A172 (cell line): ENCODE measurements at regions not wholly inside any gene's neighbourhood (a gene's known extent, or its start where the extent isn't known, plus 50 kb on each side); places are given as distances from the start of the nearest gene placed in this dataset.
"Not testable (repeated sequence)": the region's sequence is repeated elsewhere in the genome, so short reads cannot be mapped to it uniquely, and the experiment has no call there.

Experiments
- DNase-seq: peaks from one replicate; pipeline ENCODE4 v3.0.0-alpha.2; 2015; ENCODE audit warnings: low spot score

DNA sequence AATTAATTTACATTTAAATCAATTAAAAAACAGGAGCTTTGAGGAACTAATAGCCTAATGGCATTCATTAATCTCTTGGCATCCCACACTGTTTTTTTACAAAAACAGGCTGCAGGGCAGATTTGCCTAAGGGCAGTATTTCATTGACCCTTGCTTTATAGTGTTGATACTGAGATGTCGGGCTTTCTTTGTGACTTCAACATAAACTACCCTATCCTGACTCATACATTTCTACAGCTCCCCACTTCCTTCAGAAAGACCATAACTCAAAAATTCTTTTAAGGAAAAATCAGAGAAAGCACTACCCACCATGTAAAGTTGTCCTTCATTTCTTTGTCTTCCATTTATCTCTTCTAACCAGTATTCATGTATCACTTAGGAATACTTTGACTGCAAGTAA, 92.2 kb upstream of the NT5E start:
- no peak for DNase-seq

DNA sequence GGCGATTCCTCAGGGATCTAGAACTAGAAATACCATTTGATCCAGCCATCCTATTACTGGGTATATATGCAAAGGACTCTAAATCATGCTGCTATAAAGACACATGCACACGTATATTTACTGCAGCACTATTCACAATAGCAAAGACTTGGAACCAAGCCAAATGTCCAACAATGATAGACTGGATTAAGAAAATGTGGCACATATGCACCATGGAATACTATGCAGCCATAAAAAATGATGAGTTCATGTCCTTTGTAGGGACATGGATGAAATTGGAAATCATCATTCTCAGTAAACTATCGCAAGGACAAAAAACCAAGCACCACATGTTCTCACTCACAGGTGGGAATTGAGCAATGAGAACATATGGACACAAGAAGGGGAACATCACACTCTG, 93.1 kb upstream of the NT5E start:
- DNase-seq: not testable (repeated sequence)

DNA sequence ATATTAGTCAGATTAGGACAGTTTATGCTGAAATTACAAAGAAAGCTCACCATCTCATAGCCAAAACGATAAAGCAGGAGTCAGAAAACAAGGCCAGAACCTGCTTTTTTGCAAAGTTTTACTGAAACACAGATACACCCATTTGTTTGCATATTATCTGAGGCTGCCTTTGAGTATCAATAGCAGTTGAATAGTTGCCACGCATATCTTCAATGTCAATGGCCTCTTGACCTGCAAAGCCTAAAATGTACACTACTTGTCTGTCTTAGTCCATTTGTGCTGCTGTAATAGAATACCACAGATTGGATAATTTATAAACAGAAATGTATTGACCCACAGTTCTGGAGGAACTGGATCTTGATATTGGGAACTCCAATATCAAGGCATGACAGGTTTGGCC, 94.1 kb upstream of the NT5E start:
- no peak for DNase-seq

DNA sequence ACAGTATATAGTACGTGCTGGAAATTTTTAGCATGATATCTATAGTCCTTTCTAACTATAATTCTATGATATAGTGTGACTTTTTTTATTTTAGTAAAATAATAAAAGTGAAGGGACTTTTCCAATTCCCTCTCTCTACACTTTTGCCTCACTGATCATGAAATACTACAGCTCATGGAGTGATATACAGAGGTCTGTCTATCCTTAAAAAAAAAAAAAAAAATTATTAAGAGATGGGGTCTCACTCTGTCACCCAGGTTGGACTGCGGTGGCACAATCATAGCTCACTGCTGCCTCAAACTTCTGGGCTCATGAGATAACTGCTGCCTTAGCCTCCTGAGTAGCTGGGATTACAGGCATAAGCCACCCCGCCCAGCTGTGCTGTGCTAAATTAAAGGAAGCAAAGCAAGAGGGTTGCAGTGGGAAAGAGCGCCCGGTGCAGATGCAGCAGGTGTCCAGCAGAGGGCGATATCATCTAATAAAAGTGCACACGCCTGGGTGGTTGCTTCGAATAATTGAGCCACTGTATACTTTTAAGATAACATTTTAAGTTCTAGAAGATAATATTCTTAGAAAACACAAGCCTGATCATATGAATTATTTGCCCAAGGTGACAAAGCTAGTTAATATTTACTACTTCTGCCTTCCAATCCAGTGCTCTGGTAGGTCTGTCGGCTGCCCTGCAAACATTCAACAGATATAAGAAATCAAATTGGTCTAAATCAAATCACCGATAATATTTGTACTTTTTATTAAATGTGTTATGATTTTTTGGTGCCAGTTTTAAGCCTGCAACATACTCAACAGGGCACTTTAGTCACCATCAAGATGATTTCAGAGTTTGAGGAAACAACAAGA, 94.9 kb upstream of the NT5E start:
- DNase-seq: peak; percentile 74

DNA sequence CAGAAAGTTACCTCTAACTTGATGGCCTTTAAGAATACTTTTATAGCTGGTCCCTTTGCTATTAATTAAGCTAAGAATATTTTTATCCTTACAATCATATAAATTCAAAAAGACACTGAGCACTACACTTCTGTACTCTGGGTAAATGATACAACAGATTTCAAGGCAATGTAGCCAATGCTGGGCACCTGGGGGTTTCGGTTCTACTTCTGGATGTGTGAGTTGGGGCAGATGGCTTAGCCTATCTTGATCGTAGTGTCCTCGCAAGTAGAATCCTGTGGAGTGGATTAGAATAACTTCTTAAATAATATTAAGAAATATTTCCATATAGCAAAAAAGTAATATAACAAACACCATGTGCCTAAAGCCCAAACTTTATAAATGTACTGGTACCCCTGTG, 96.9 kb upstream of the NT5E start:
- DNase-seq: no peak

DNA sequence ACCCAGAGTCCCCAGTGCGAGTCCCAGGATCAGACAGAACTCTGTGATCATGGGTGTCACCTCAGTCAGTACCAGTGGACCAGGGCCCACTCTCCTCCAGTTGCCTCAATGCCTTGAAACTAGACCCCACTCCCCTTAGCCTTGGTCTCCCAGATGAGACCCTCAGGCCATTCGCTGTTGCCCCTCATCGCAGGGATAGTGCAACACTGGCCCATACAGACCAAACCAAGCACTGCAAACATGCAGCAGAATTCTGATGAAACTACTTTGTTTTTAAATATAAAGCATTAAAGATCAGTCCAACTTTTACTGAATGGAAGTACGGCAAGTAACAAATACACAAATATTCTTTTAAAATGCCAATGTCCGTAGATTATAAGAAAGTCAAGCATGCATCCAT, 101.2 kb upstream of the NT5E start:
- no peak for DNase-seq

DNA sequence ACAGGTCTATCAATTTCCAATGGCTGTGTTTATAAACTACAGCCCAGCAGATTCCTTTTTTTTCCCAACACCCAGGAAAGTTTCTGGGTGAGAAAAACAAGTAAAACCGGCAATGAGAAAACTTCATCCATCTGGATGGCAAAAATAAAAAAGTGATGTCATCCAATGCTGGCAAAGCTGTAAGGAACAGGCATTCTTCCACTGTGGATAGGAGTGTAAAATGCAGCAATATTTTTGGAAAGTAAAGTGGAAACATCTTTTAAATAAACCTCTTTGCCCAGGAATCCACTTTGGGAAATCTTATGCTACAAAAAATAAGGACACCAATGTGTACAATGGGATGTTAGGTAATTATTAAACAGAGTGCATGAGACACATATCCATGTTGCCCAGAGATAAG, 102.1 kb upstream of the NT5E start:
- no peak for DNase-seq

DNA sequence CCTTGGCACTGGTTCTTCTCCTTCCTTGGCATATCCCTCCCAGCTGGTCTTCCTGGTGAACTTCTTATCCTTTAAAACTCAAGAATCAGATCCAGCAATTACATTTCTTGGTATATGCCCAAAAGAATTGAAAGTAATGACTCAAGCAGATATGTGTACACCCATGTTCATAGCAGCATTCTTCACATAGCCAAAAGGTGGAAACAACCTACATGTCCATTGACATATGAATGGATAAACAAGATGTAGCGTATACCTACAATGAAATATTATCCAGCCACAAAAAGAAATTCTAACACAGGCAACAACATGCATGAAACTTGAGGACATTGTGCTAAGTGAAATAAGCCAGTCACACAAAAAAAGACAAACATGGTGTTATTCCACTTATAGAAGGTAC, 103.7 kb upstream of the NT5E start:
- DNase-seq: no peak

DNA sequence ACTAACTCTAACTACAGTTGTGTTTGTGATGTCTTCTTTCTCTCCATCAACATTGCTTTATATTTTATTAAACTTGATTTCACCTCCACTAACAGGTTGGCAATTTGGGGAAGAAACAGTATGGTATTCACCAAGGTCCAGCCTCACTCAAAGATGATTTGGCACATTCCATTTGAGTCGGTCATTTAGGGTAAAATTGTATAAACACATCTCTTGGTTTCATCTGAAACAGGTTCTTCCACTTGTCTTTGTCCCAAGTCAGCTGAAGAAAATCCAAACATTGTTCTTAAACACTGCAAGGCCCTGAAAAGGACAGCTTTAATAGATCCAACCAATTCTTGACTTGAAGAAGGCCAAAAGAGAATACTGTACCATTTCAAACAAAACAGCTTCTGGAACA, 104.9 kb upstream of the NT5E start:
- no peak for DNase-seq

DNA sequence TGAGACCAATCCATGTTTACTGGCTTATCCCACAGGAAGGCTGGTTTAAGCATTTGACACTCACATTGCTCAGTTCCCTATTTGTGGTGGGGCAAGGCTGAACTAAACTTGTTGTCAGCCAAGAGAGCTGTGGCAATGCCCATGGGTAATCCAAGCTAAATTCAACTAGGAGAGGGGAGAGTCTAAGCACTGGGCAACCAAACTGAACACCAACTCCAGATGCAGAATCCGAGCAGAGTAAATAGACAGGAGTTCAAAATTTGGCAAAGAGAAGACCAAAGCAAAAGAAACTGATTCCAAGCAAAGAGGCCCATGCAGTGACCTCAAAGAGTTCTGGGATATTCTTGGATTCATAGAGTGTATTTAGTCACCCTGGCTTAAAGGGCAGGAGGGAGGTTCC, 106.5 kb upstream of the NT5E start:
- no peak for DNase-seq

DNA sequence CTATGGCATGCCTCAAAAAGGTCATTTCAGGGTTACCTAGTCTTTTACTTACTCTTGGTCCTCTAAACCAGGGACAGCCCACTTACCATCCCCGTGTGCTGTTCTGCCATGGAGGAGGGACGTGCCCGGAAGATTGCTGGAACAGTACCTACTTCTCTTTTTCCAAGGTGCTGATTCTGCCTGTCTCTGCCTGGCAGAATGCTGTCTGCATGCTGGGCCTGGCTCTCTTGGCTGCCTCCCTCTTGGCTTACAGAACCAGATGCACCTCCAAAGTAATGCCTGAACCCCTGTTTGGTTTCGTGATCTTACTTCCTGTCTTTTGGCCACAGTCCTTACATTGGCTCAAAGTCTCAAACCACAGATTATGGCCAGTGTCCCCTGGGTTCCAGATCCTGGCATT, 120.7 kb upstream of the NT5E start:
- DNase-seq: no peak

DNA sequence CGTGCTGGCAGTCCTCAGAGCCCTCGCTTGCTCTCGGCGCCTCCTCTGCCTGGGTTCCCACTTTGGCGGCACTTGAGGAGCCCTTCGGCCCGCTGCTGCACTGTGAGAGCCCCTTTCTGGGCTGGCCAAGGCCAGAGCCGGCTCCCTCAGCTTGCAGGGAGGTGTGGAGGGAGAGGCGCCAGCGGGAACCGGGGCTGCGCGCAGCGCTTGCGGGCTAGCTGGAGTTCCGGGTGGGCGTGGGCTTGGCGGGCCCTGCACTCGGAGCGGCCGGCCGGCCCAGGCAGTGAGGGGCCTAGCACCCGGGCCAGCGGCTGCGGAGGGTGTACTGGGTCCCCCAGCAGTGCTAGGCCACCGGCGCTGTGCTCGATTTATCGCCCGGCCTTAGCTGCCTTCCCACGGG, 124.1 kb upstream of the NT5E start:
- not testable (repeated sequence) for DNase-seq

DNA sequence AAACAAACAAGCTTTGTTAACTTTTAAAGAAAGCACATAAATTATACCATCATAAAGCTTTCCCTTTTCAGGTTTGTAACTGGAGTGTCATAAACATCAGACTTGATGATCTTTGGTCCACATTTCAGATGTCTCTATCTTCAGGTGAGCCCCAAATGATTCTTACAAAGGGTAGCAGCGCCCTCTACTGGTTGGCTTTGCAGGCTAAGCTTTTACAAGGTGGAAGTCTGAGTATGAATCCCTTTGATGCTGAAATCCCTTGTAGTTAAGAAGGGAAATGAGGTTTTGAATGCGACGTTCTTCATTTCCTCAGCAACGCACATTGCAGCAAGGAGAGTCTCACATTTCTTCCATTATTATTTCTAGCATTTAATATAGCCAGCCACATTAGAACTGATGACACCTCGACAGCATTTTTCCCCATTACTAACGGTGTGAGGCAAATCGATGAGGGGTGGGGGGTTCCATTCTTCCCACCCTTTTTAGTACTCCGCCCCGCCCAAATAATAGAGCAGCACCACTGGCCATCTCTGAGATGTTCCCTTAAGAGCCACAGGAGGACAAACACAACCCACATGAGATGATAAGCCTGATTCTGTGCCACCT, 126.3 kb upstream of the NT5E start:
- peak; percentile 59 for DNase-seq

DNA sequence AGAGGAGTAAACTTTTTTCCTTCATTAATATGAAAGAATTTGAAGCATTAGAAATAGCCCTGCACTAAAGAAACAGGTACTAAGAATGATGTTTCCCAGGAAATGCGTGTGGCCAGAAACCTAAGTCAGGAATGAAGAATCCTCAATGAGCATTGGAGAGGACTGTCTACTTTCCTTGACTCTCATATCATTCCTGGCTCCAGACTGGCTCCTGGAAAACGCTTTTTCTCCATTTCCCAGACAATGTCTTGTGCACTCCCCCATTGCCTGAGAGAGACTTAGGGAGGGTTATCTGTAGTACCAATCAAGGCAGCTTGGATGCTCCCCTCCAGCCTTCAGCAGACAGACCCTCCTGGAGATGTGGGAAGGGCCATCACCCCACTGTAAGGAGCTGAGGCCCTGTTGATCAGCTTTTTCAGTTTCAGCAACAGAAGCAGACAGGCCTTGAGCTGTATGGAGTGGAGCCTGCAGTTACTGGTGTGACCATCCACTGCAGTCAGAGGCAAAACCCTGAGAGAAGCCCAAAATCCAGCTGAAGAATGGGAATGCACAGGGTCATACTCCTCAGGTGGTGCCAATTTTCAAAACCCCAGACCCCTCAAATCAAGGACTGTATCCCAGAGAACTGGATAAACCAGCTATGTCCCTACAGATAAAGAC, 127.3 kb upstream of the NT5E start:
- no peak for DNase-seq

DNA sequence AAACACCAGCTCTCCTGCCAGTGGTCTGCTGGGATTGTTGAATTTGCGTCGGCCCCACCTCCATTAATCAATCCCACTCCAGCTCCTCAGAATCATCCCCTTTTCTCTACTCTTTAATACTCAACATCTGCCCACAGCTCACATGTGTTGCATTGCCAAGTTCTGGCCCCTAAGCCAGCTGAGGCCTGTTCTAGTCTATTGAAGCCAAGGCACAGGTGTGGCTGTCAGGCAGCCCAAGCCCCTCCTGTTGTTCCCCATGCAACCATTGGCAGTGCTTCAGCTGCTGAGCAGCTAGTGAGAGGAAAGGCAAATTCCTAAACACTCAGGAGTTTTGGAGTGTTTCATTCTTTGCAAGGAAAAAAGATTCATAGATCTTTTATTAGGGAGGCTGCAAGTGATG, 128.0 kb upstream of the NT5E start:
- no peak for DNase-seq

DNA sequence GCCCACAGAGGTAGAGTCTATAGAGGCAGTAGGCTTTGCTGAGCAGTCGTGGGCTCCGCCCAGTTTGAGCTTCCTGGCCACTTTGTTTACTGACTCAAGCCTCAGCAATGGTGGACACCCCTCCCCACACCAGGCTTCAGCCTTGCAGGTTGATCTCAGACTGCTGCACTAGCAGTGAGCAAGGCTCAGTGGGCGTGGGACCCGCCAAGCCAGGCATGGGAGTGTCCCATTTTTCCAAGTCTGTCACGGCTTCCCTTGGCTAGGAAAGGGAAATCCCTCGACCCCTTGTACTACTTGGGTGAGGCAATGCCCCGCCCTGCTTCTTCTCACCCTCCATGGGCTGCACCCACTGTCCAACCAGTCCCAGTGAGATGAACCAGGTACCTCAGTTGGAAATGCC, 135.3 kb upstream of the NT5E start:
- no peak for DNase-seq

DNA sequence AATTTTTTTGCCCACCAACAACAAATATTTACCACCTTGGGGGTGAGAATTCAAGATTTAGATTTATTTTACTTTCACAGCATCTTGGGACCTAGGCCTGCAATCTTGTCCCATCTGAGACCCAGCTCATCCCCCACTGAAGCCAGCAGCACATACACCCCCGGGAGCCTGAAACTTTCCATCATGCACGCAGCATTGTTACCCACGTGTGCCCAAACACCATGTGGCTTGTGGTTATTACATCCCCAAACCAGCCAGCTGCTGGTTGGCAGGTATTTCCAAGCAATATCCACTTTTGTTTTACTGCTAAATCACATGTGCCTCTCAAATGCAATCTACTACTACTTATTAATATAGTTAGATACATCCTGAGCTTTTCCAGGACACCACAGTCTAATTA, 149.3 kb upstream of the NT5E start:
- DNase-seq: no peak

DNA sequence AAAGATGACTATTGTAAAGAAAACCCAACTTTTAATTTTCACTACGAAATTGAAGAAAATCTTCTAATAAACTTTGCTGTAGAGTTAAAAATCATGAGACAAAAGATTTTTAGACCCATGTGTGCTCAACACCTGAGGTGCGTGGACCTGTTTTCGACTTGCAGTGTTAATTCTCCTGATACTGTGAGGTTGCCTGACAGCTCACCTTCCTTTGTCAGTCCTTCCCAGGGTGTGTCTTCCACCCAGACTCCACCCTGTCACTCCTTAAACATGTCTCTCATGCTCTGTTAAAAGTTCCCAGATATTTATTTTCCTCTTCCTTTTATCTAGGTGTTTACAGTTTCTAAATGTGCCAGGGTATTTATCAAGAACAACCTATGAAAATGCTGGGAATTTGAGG, 151.3 kb upstream of the NT5E start:
- DNase-seq: no peak

DNA sequence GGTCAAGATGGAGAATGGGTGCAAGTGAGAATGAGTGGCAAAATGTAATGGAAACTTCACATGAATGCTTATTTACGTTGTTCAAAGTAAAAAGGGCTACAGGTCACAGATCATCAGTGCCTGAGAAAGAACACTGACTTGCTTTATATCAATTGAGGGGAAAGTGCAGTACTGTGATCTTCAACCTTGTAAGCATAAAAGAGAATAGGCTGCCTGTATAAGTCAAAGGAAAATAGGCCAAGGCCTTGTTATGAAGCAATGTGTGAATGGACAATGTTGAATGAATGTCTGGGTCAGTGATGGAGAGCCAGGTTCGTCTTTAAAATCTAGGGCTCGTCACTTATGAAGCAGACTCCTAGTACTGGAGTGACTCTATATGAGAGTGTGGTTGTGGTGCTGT, 158.6 kb upstream of the NT5E start:
- DNase-seq: no peak

DNA sequence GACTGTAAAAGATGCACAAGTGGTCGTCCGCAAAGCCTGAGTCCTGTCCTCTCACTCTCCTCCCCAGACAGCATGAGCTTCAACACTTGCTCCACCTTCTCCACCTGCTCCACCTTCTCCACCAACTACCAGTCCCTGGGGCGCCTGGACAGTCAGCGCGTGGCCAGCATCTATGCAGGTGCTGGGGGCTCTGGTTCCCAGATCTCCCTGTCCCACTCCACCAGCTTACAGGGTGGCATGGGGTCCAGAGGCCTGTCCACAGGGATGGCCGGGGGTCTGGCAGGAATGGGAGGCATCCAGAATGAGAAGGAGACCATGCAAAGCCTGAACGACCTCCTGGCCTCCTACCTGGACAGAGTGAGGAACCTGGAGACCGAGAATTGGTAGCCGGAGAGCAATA, 162.2 kb upstream of the NT5E start:
- DNase-seq: no peak

DNA sequence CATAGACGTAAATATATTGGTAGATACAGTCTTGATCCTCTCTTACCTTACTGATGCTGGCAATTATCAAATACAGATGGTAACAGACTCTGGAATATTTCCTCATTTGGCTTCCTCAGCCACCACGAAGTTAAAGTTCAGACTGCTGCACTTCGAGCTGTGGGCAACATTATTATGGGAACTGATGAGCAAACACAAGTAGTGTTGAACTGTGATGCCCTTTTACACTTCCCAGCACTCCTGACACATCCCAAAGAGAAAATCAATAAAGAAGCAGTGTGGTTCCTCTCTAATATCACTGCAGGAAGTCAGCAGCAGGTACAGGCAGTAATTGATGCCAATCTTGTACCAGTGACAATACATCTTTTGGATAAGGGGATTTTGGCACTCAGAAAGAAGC, 162.7 kb upstream of the NT5E start:
- DNase-seq: no peak

DNA sequence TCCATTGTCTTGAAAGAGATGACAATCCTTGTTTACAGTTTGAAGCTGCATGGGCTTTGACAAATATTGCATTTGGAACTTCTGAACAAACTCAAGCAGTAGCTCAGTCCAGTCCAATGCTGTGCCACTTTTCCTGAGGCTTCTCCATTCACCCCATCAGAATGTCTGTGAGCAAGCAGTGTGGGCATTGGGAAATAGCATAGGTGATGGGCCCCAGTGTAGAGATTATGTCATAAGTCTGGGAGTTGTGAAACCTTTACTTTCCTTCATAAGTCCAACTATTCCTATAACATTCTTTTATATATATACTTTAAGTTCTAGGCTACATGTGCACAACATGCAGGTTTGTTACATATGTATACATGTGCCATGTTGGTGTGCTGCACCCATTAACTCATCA, 163.4 kb upstream of the NT5E start:
- DNase-seq: not testable (repeated sequence)

DNA sequence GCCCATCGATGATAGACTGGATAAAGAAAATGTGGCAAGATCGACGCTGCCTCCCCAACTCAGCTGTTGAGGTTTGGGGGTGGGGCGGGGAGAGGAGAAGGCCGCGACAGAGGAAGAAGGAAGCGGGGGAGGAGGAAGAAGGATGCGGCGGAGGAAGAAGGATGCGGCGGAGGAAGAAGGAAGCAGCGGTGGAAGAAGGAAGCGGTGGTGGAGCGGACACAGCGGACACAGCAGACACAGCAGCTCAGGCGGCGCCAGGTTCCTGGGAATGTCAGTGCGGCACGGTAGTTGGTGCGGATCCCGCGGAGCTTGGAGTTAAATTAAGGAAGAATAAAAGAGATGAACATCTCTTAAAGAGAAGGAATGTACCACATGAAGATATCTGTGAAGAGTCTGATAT, 163.9 kb upstream of the NT5E start:
- DNase-seq: no peak
